ENCODE measurements at regions not wholly inside any gene's neighbourhood (a gene's known extent, or its start where the extent isn't known, plus 50 kb on each side); places are given as distances from the start of the nearest gene placed in this dataset.

- TF ChIP-seq CTCF (IDR thresholded peaks at IDR 0.05) (no peak), EZH2 (IDR thresholded peaks at IDR 0.05) (no peak), EZH2phosphoT487 (IDR thresholded peaks at IDR 0.05) (no peak)
Measured at GRCh38 chr20:19137641-19138040, 74.8 kb upstream of the SLC24A3 start.
